Upper lobe of left lung (tissue), 6 donors: ENCODE measurements at regions not wholly inside any gene's neighbourhood (a gene's known extent, or its start where the extent isn't known, plus 50 kb on each side); places are given as distances from the start of the nearest gene placed in this dataset.

ENCODE experiments used
- ATAC-seq, 2 donors: fragments of 200-7000 bp; cut with Tn5 transposase; one replicate each; pipeline ENCODE4 v1.9.1; 2022; ENCODE audit warnings: mild to moderate bottlenecking in 2 of 2, moderate library complexity in 2 of 2; ENCODE audit not compliant: low FRiP score in 2 of 2
- DNase-seq, 2 donors: peaks; one replicate each; pipeline ENCODE4 v3.0.0-alpha.2; 2019 to 2020
- H3K27ac ChIP-seq, 4 donors: fragments of 200-600 bp; sonication (generic); one replicate each; pipeline ENCODE4 v1.5.1; 2016 to 2019
- H3K27me3 ChIP-seq, 4 donors: fragments of 200-600 bp; sonication (generic); one replicate each; pipeline ENCODE4 v1.5.1; 2017 to 2019
- H3K36me3 ChIP-seq, 4 donors: fragments of 200-600 bp; sonication (generic); one replicate each; pipeline ENCODE4 v1.5.1; 2016 to 2019
- H3K4me1 ChIP-seq, 4 donors: fragments of 200-600 bp; sonication (generic); one replicate each; pipeline ENCODE4 v1.5.1; 2018 to 2019
- H3K4me3 ChIP-seq, 4 donors: fragments of 200-600 bp; sonication (generic); one replicate each; pipeline ENCODE4 v1.5.1; 2017 to 2019; ENCODE audit warnings: mild to moderate bottlenecking in 2 of 4, moderate library complexity in 1 of 4
- H3K9me3 ChIP-seq, 4 donors: fragments of 200-600 bp; sonication (generic); one replicate each; pipeline ENCODE4 v1.5.1; 2018 to 2019
- EP300 ChIP-seq, 4 donors: sonication (generic); formaldehyde crosslinking; IDR thresholded peaks; one replicate each; pipeline ENCODE4 v1.5.1; 2017; ENCODE audit warnings: antibody characterized with exemption in 4 of 4, control low read depth in 2 of 4
- POLR2A ChIP-seq, 4 donors: fragments of 450-650 bp; IDR thresholded peaks; one replicate each; pipeline ENCODE4 v1.5.1; 2016 to 2017; ENCODE audit warnings: antibody characterized with exemption in 4 of 4, mild to moderate bottlenecking in 2 of 4
- POLR2AphosphoS5 ChIP-seq, 2 donors: sonication (generic); formaldehyde crosslinking; IDR thresholded peaks; one replicate each; pipeline ENCODE4 v1.5.1; 2017; ENCODE audit warnings: antibody characterized with exemption in 2 of 2
- WGBS, 2 donors: methylation state at CpG; one replicate each; pipeline ENCODE4 v1.1.5; 2017 to 2018; 5-methylcytosine and 5-hydroxymethylcytosine counted together
- TF ChIP-seq, protein P1 (sequence below), 6 experiments: fragments of 450-650 bp in 4 of 6; fragments of 200-600 bp in 2 of 6; sonication (generic) in 2 of 6; IDR thresholded peaks; one replicate each; pipeline ENCODE4 v1.5.1; 2016 to 2019; ENCODE audit warnings: antibody characterized with exemption in 6 of 6
- donor health status: DM: no; HTN: no; CAD: no; lungs with moderate emphysema.
- donor health status: DM: no; HTN: yes; CAD: no; lungs with severe emphysema.

DNA sequence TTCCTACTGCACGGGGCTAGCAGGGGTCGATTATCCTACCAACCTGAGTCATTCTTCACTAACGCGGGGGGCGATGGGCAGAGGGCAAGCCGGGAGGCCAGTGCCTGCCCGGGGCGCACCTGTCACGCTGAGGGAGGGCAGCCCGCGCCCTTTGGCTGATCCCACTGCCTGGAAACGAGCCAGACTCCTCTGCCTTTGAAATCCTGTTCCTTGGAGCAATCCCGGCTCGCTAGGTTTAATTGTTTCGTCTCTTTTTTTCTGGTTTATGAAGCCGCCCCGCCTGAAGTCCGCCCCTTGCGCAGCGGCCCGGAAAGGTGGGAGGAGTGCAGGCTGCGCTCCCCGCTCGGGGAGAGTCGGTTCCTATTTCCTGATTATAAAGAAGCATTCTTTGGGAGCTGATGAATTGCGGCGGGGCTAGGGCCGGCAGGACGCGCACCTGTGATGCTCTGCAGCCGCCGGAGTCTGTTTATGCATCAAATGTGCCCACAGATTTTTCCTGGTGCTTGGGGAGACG, 484.2 kb downstream of the BCOR start:
- ATAC-seq (peak in 1 of 2 donors; percentile 19), DNase-seq (peak in 1 of 2 donors; percentile 72)
- H3K27me3 ChIP-seq, result no peaks in the 10 kb centered on the region
- peak overlapping the region in 3 of 4 donors; percentile 21 to 31 (median 28) for H3K4me3 ChIP-seq
- H3K9me3 ChIP-seq, result no peaks in the 10 kb centered on the region
- peaks cover 3 to 14% (median 9%) of the 10 kb centered on the region in 4 donors for H3K4me1 ChIP-seq
- WGBS, 2 donors, result 20% methylated on average over 33 of the region's 33 CpGs; no CpG with 5 or more reads in 1 of the 2 donors
- H3K36me3 ChIP-seq, result no peaks in the 10 kb centered on the region
- peak overlapping the region in 2 of 4 donors; percentile 35 to 52 for H3K27ac ChIP-seq
- no peak for TF ChIP-seq EP300 (IDR thresholded peaks at IDR 0.05)
- no peak for TF ChIP-seq POLR2AphosphoS5 (IDR thresholded peaks at IDR 0.05)
- TF ChIP-seq POLR2A (IDR thresholded peaks at IDR 0.05), result no peak
- TF ChIP-seq, protein P1, sequence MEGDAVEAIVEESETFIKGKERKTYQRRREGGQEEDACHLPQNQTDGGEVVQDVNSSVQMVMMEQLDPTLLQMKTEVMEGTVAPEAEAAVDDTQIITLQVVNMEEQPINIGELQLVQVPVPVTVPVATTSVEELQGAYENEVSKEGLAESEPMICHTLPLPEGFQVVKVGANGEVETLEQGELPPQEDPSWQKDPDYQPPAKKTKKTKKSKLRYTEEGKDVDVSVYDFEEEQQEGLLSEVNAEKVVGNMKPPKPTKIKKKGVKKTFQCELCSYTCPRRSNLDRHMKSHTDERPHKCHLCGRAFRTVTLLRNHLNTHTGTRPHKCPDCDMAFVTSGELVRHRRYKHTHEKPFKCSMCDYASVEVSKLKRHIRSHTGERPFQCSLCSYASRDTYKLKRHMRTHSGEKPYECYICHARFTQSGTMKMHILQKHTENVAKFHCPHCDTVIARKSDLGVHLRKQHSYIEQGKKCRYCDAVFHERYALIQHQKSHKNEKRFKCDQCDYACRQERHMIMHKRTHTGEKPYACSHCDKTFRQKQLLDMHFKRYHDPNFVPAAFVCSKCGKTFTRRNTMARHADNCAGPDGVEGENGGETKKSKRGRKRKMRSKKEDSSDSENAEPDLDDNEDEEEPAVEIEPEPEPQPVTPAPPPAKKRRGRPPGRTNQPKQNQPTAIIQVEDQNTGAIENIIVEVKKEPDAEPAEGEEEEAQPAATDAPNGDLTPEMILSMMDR (IDR thresholded peaks at IDR 0.05), result no peak

DNA sequence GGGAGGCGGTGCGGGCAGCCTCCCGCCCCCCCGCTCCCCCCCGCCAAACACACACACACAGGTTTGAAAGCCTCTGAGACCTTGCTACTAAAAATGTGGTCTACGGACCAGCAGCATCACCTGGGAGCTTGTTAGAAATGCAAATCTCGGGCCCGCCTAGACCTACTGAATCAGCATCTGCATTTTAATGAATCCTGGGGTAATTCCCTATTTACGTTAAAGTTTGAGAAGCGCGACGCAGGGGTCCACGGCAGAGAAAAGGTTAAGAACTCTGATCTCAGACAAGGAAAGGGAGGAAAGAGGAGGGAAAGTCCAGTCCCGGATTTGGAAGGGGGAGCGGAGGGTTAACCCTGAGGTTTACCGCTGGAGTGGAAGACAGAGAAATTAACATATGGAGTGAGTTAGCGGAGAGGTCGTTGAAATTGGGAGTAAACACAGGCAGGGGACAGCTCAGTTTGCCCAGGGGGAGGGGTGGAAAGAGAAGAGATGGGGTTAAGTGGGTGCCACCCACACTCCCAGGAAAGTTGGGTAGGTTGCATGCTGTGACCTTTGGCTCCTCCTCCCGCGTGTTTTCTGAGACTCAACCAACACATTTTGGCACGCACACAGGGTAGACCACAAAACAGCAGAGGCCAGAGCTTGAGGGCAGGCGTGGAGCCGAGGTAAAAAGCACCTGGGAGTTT, 483.6 kb downstream of the BCOR start:
- TF ChIP-seq POLR2A (IDR thresholded peaks at IDR 0.05) (no peak), EP300 (IDR thresholded peaks at IDR 0.05) (no peak), POLR2AphosphoS5 (IDR thresholded peaks at IDR 0.05) (no peak)
- TF ChIP-seq, protein P1 (IDR thresholded peaks at IDR 0.05), result no peak
- Histone ChIP-seq H3K9me3 (no peaks in the 10 kb centered on the region), H3K36me3 (no peaks in the 10 kb centered on the region), H3K27me3 (no peaks in the 10 kb centered on the region), H3K4me1 (peaks cover 3 to 14% (median 9%) of the 10 kb centered on the region in 4 donors), H3K4me3 (peak overlapping the region in 3 of 4 donors; percentile 21 to 31 (median 28)), H3K27ac (peak overlapping the region in 3 of 4 donors; percentile 36 to 58 (median 52))
- WGBS, 2 donors, result 6 to 18% methylated on average over 16 to 23 of the region's 23 CpGs
- no peak for DNase-seq
- ATAC-seq, result peak; percentile 23 to 59

DNA sequence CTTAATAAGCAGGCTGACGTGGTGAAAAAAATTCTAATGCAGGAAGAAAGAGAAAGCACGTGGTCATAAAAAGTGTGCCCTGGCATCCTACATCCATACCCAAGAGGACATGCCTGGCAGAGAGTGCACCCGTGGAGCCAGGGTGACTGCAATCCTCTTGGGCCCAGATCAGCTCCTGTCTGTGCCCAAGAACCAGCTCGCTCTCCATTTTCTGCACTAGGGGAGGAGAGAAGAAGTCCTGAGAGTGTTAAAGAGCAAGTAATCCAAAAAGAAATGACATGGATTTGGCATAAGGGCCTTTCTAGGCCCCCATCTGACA, 483.1 kb downstream of the BCOR start:
- no peaks in the 10 kb centered on the region for H3K36me3 ChIP-seq
- H3K4me1 ChIP-seq, result peaks cover 4 to 14% (median 9%) of the 10 kb centered on the region in 4 donors
- no peaks in the 10 kb centered on the region for H3K27me3 ChIP-seq
- H3K4me3 ChIP-seq, result no peak overlapping the region
- H3K9me3 ChIP-seq, result no peaks in the 10 kb centered on the region
- DNase-seq, result peak in 1 of 2 donors; percentile 55
- ATAC-seq, result peak in 1 of 2 donors; percentile 34
- H3K27ac ChIP-seq, result peak overlapping the region in 3 of 4 donors; percentile 36 to 58 (median 39)
- TF ChIP-seq POLR2AphosphoS5 (IDR thresholded peaks at IDR 0.05) (no peak), POLR2A (IDR thresholded peaks at IDR 0.05) (no peak), EP300 (IDR thresholded peaks at IDR 0.05) (no peak)
- TF ChIP-seq, protein P1 (IDR thresholded peaks at IDR 0.05), result no peak
- WGBS, 2 donors, result 30 to 33% methylated on average over 3 to 4 of the region's 4 CpGs

DNA sequence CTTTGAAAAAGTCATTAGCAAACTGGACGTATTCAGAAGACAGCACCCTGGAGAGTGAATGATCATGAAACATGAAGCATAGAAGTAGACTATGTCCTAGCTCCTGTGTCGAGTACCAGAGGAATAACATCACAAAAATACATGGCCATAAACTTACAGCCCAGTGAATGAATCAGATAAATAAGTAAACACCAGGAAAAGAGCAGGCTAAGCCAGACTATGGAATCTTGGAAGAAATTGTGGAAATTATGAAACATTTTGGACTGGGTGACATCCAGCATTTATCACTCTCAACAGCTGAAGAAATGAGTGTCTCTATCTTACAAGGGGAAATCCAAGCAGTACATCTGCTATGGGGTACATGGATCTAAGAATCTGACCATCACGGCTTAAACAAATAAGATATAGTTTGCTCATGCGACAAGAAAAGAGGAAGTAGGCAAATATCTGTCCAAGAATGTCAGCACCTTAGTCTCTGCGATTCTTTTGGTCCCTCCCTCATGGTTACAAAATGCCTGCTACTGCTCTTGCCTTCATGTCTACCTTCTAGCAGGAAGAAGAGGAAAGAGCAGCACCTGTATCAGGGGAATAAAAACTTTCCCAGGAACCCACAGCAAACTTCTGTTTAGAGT, 481.5 kb downstream of the BCOR start:
- H3K4me1 ChIP-seq, result peaks cover 6 to 14% (median 9%) of the 10 kb centered on the region in 4 donors
- H3K27me3 ChIP-seq, result no peaks in the 10 kb centered on the region
- no peaks in the 10 kb centered on the region for H3K36me3 ChIP-seq
- DNase-seq (no peak), ATAC-seq (peak in 1 of 2 donors; percentile 44)
- no peak for TF ChIP-seq POLR2AphosphoS5 (IDR thresholded peaks at IDR 0.05)
- TF ChIP-seq POLR2A (IDR thresholded peaks at IDR 0.05), result no peak
- TF ChIP-seq, protein P1 (IDR thresholded peaks at IDR 0.05), result no peak
- no peak for TF ChIP-seq EP300 (IDR thresholded peaks at IDR 0.05)
- WGBS, 2 donors, result 49 to 79% methylated on average over 5 of the region's 5 CpGs
- H3K27ac ChIP-seq, result no peak overlapping the region
- no peak overlapping the region for H3K4me3 ChIP-seq
- H3K9me3 ChIP-seq, result peaks cover 0 to 2% (median 0%) of the 10 kb centered on the region in 4 donors
